COLO668 (cell line): ENCODE measurements at regions not wholly inside any gene's neighbourhood (a gene's known extent, or its start where the extent isn't known, plus 50 kb on each side); places are given as distances from the start of the nearest gene placed in this dataset.
"Not testable (repeated sequence)": the region's sequence is repeated elsewhere in the genome, so short reads cannot be mapped to it uniquely, and the experiment has no call there.

Experiments
- DNase-seq: peaks from one replicate; lab custom pipeline; 2025; ENCODE audit not compliant: unreplicated experiment; lab: John Stamatoyannopoulos, UW

GRCh38 chr6:112639391-112639831 lies 292.3 kb downstream of the RFPL4B start:
- no peak for DNase-seq

- no peak for DNase-seq
Observed at GRCh38 chr6:112640891-112641290, 293.8 kb downstream of the RFPL4B start.

- no peak for DNase-seq
Observed at GRCh38 chr6:112649853-112650252, 302.7 kb downstream of the RFPL4B start.

- DNase-seq, result no peak
Observed at GRCh38 chr6:112651239-112651638, 304.1 kb downstream of the RFPL4B start.

- no peak for DNase-seq
Observed at GRCh38 chr6:112659912-112660311, 312.8 kb downstream of the RFPL4B start.

- no peak for DNase-seq
Observed at GRCh38 chr6:112660626-112661025, 313.5 kb downstream of the RFPL4B start.

- DNase-seq, result no peak
Observed at GRCh38 chr6:112663698-112664097, 316.6 kb downstream of the RFPL4B start.

GRCh38 chr6:112665114-112665513 lies 318.0 kb downstream of the RFPL4B start:
- DNase-seq, result no peak

GRCh38 chr6:112665815-112666214 lies 318.7 kb downstream of the RFPL4B start:
- DNase-seq, result no peak

GRCh38 chr6:112667427-112667826 lies 320.3 kb downstream of the RFPL4B start:
- DNase-seq, result no peak

GRCh38 chr6:112680091-112680490 lies 333.0 kb downstream of the RFPL4B start:
- DNase-seq, result no peak

- no peak for DNase-seq
Observed at GRCh38 chr6:112682071-112682470, 334.9 kb downstream of the RFPL4B start.

- DNase-seq, result no peak
Observed at GRCh38 chr6:112683106-112683505, 336.0 kb downstream of the RFPL4B start.

- DNase-seq, result no peak
Observed at GRCh38 chr6:112683926-112684325, 336.8 kb downstream of the RFPL4B start.

- DNase-seq, result not testable (repeated sequence)
Observed at GRCh38 chr6:112685521-112686220, 338.5 kb downstream of the RFPL4B start.

GRCh38 chr6:112688487-112689165 lies 341.5 kb downstream of the RFPL4B start:
- DNase-seq, result not testable (repeated sequence)

GRCh38 chr6:112689183-112689858 lies 342.2 kb downstream of the RFPL4B start:
- not testable (repeated sequence) for DNase-seq

- DNase-seq, result no peak
Observed at GRCh38 chr6:112690497-112691202, 343.5 kb downstream of the RFPL4B start.

- DNase-seq, result no peak
Observed at GRCh38 chr6:112691289-112691688, 344.2 kb downstream of the RFPL4B start.

- DNase-seq, result no peak
Observed at GRCh38 chr6:112695001-112695400, 347.9 kb downstream of the RFPL4B start.

GRCh38 chr6:112697265-112697664 lies 350.1 kb downstream of the RFPL4B start:
- DNase-seq, result no peak
